ENCODE measurements at regions not wholly inside any gene's neighbourhood (a gene's known extent, or its start where the extent isn't known, plus 50 kb on each side); places are given as distances from the start of the nearest gene placed in this dataset.
"Not testable (repeated sequence)": the region's sequence is repeated elsewhere in the genome, so short reads cannot be mapped to it uniquely, and the experiment has no call there.

DNA sequence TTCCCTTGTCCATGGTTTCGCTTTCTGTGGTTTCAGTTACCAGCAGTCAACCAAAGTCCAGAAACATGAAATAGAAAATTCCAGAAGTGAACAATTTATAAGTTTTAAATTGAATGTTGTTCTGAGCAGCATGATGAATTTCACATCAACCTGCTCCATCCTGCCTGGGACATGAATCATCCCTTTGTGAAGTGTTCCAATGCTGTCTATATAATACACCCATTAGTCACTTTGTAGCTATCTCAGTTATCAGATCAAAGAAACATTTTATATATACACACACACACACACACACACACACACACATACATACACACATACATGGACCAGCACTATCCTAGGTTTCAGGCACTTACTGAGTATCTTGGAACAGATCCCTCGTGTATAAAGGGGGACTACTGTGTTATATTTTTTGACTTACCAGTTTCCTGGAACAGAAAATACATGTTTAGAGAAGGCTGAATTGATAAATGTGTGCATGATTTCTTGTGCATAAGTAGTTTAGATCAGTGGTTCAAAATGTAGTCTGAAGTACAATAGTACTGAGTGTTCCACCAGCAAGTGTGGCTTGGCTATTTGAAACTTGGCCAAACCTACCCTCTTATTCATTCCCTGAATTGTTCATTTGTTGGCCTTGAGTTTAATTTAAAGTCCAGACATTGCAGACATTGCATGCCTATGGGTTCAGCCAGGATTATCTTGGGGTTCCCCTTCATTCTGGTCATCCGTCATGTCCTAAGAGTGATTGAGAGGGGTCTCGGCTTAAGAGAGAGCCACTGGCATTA lies 510.0 kb downstream of the GADD45G start:
- DNase-seq: no peak

GRCh38 chr9:90121762-90122161 lies 517.0 kb downstream of the GADD45G start:
- no peak for DNase-seq

DNA sequence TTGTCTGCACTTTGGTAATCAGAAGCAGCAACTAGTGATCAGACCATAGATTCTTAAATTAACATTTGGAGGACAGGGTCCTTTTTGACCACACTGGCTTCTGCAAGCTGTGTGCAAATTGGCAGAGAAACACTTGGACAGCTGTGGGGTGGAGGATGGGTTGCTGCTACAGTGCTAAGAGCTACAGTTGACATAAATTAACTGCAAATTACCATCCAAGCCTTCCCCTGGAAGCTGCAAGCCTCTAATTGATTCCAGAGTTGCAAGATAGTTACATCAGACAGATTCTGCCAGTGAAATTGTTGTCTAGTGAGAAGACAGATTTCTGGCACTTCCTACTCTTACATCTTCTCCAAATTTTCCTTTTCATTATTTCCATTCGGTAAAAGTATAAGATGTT lies 517.7 kb downstream of the DIRAS2 start:
- DNase-seq: no peak

DNA sequence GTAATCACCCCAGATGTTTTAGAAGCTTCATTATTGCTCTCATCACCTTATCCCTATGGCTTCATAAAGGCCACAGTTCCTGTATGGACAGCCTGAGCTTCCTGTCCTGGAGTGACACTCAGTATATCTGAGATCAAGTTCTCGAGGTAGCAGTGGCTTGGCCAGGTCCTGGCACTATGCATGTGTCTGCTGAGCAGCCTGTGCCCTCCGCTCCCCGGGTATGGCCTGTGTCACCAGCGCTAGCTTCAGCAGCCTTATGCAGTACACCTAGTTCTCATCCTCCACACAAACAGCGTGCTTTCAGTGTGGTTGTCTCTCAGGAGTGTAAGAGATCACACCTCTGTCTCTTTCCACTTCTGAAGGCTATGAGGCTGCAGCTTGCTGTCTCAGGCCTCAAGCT lies 514.7 kb downstream of the DIRAS2 start:
- no peak for DNase-seq

GRCh38 chr9:90128587-90129190 lies 513.9 kb downstream of the DIRAS2 start:
- DNase-seq: no peak

GRCh38 chr9:90129446-90129845 lies 513.2 kb downstream of the DIRAS2 start:
- no peak for DNase-seq

DNA sequence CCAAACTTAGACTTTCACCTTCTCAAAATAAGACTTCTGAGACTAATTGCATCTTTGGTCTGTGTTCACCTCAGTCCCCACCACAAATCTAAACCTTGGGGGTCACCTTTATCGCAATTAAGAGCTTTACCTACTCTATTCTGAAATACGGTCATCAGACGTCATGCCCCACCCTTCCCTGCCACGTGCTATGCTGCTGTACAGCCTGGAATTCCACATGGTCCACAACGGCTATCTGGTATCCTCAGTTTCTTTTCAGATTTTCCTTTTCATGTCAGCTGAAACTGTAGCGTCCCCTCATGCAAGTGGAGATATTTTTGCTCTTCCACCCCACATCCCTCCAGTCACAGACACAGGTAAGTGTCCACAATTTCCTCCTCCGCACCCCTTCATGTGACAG lies 511.1 kb downstream of the DIRAS2 start:
- no peak for DNase-seq

GRCh38 chr9:90132866-90133265 lies 509.8 kb downstream of the DIRAS2 start:
- no peak for DNase-seq

DNA sequence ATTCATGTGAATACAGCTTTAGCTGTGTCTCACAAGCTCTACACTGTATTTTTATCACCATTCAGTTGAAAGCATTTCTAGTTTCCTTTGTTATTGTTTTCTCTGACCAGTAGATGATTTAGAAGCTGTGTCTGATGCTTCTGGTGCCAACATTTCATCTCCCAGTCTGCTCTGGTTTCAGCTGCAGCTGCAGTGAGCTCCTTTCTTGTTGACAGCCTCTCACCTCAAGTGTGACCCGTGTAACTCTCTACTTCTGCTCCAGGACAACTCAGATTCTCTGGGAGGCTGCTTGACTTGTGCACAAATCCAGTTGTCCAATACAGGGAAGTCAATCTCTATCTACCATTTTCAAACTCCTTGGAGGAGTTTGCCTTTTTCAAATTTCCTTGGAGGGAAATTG lies 504.8 kb downstream of the DIRAS2 start:
- no peak for DNase-seq

- no peak for DNase-seq
Measured at GRCh38 chr9:90140131-90140818, 502.3 kb downstream of the DIRAS2 start.

DNA sequence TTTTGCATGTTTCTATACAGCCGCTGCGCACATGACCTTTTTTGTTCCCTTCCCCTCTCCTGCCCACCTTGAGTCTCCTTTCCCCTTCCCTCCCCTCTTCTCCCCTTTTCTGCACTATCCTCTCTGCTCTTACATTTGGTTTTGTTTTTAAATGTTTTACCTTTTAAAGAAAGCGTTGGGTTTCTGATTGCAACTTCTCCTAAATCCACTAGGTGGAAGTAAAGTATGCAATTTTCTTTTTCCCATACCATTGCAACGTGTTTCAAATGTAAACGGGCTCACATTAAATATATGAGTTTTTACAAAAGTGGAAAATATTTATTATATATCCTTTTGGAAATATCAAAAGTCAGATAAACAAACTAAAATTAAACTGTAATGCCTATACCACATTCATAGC lies 500.9 kb downstream of the DIRAS2 start:
- no peak for DNase-seq

- peak in 3 of 5 donors; percentile 12 to 61 (median 25) for DNase-seq
Measured at GRCh38 chr9:90142580-90142979, 500.0 kb downstream of the DIRAS2 start.

- no peak for DNase-seq
Measured at GRCh38 chr9:90147426-90147825, 495.2 kb downstream of the DIRAS2 start.

- no peak for DNase-seq
Measured at GRCh38 chr9:90156318-90156717, 486.3 kb downstream of the DIRAS2 start.

GRCh38 chr9:90162326-90162725 lies 480.3 kb downstream of the DIRAS2 start:
- no peak for DNase-seq

DNA sequence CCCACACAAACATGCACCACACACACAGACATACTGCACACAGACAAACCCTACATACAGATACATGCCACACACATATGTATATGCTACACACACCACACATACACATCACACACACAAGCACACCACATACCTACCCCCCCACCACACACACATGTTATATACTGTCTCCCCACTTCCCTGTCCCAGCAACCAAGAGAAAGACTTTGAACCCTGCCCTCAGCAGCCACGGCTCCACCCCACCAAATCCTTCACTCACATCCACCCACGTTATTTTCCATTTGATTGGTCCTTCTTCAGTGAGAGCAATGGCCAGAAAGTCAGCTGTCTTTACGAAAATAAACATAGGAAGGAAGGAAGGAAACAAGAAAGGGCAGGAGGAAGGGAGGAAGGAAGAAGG lies 479.8 kb downstream of the DIRAS2 start:
- no peak for DNase-seq

DNA sequence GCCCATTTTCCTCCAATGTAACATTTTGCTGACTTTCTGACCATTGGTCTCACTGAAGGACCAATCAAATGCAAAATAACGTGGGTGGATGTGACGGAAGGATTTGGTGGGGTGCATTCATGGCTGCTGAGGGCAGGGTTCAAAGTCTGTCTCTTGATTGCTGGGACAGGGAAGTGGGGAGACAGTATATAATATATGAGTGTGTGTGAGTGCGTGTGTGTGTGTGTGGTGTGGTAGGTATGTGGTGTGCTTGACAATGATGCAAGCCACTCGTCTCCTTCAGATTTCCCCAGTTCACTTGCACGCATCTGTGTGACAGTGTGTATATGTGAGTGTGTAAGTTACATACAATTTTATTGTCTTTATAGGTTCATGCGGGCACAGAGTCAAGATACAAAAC lies 477.3 kb downstream of the DIRAS2 start:
- DNase-seq: no peak

GRCh38 chr9:90166374-90166773 lies 476.2 kb downstream of the DIRAS2 start:
- not testable (repeated sequence) for DNase-seq

DNA sequence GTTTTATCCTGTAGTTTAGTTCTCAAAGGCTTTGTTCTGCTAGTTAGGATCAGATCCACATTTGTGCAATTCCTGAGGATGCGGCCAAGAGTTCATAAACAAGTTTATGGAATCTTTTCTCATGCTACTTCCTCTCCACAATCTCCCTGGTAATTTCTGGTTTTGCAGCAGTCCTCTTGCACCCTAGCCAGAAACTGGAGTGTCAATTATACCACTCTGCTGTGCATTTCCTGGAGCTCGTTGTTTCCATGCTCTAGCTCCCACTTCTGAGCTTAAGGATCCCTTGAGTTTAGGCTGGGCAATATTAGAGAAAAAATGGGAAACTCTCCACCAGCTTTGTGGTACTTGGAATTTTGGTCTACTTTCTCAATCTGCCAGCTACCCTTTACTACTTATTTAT lies 474.7 kb downstream of the DIRAS2 start:
- no peak for DNase-seq

- no peak for DNase-seq
Measured at GRCh38 chr9:90169490-90169889, 473.1 kb downstream of the DIRAS2 start.

DNA sequence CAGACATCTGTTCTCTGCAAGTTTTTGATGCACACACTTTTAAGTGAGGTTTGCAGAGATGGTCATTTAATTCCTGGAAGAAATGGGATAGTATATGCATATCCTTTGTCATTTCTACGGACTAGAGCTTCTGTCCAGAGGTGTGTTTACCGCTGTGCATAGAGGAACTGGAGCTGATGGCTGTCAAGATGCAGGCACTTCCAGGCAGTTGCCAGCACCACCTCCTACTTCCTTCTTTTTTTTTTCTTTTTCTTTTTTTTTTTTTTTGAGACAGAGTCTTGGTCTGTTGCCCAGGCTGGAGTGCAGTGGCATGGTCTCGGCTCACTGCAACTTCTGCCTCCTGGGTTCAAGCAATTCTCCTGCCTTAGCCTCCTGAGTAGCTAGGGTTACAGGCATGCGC lies 468.7 kb downstream of the DIRAS2 start:
- DNase-seq: not testable (repeated sequence)

DNA sequence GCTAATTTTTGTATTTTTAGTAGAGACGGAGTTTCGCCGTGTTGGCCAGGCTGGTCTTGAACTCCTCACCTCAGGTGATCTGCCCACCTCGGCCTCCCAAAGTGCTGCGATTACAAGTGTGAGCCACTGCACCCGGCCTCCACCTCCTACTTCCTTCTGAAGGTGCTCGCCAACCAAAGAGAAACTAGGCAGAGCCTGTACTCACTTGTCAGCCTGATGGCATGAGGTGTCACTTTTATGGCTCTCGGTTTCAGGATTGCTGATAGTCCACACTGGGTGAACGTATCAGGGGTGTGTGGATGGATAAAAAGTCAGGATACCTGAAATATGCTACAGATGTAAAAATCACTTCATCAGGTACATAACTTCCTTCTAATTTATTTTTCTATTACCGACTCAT lies 468.3 kb downstream of the DIRAS2 start:
- not testable (repeated sequence) for DNase-seq

DNA sequence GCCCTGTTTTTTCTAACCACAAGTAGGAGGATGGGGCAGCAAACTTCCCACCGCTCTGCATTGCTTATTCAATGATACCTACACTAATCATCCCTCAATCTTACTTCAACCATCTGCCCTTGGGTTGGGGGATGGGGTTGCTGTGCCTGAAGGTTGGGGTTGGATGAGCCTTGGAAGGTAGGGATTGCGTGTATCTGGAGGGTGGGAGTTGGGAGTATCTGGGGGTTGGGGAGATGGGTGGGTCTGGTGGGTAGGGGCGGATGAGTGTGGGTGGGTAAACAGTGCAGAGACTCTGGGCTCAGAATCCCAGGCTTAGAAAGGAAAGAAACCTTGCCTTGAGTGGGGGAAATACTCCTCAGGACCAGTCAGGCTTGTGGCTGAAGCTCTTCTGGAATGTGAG lies 467.4 kb downstream of the DIRAS2 start:
- DNase-seq: no peak

GRCh38 chr9:90175865-90176264 lies 466.8 kb downstream of the DIRAS2 start:
- DNase-seq: no peak

Measured in T-helper 1 cell (primary cell).